Breast epithelium (tissue), 3 donors: ENCODE measurements at regions not wholly inside any gene's neighbourhood (a gene's known extent, or its start where the extent isn't known, plus 50 kb on each side); places are given as distances from the start of the nearest gene placed in this dataset.

Source experiments
- CTCF ChIP-seq, 3 donors: fragments of 450-650 bp; IDR thresholded peaks; one replicate each; pipeline ENCODE4 v1.5.1; 2016 to 2017; ENCODE audit warnings: antibody characterized with exemption in 3 of 3, mild to moderate bottlenecking in 3 of 3, moderate library complexity in 3 of 3
- POLR2A ChIP-seq: fragments of 450-650 bp; IDR thresholded peaks from one replicate; pipeline ENCODE4 v1.6.1; 2016; ENCODE audit warnings: antibody characterized with exemption, mild to moderate bottlenecking, moderate library complexity

DNA sequence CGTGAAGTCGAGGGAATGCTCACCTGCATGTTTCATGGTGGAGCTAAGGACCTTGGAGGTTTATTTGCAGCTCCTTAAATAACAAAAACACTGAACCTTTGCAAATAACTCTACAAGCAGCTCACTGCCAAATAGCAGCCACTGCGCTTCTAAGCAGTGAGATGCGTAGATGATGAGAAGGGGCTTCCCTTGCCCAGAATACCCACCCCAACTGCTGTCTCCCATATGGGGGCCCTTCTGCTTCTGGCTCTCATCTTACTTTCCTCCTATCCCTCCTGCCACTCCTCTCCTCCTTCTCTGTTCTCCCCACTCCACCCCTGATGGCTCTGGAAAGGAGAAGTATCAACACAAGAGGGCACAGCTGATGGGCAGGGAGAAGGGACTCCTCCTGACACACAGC, 193.3 kb upstream of the SSTR4 start:
- TF ChIP-seq CTCF (IDR thresholded peaks at IDR 0.05) (no peak), POLR2A (no peak)
